ENCODE measurements at regions not wholly inside any gene's neighbourhood (a gene's known extent, or its start where the extent isn't known, plus 50 kb on each side); places are given as distances from the start of the nearest gene placed in this dataset.

- ATAC-seq (no peak), DNase-seq (ENCODE audit: low read depth in 1 of 2, low spot score in 1 of 2) (no peak)
- CTCF ChIA-PET, result interaction anchor here (0.5 to 3.3 kb wide), 19 partner anchors 10 to 383 kb away, joined by 3 to 33 read pairs (median 5); no protein-coding TSS in a partner anchor
Observed at GRCh38 chr6:137315081-137315480, 95.9 kb upstream of the IFNGR1 start.

More at GRCh38 chr6:137315081-137315480, 95.9 kb upstream of the IFNGR1 start:
- Histone ChIP-seq H3K9me3 (no peaks in the 10 kb centered on the region), H3K4me3 (no peak overlapping the region), H3K4me2 (peak overlapping the region; percentile 9; the same call in 2 of the 3 replicates), H3K4me1 (peaks cover 16% of the 10 kb centered on the region), H3K27ac (no peak overlapping the region; a peak in 1 of 6 replicates)
- FAIRE-seq, result no peak
- 43% methylated on average over 5 of the region's 5 CpGs for WGBS (ENCODE audit: missing lambda C conversion rate)
- no peak for TF ChIP-seq ATOH8 (CRISPR knock-in tag; IDR thresholded peaks at IDR 0.05; ENCODE audit: low read depth)
- no peak for TF ChIP-seq TFCP2L1 (CRISPR knock-in tag; IDR thresholded peaks at IDR 0.05)
- no peak for TF ChIP-seq KDM1A (IDR thresholded peaks at IDR 0.05; ENCODE audit: low read depth)
- no peak for TF ChIP-seq E2F6 (IDR thresholded peaks at IDR 0.05; ENCODE audit: borderline replicate concordance, low read depth)
- TF ChIP-seq ZC3H11A (IDR thresholded peaks at IDR 0.05), result no peak
- no peak for TF ChIP-seq HOXB13 (CRISPR knock-in tag; IDR thresholded peaks at IDR 0.05; ENCODE audit: low read depth)
- TF ChIP-seq POLR2AphosphoS2 (conservative IDR thresholded peaks at IDR 0.05; ENCODE audit: low read length), result no peak
- TF ChIP-seq HES2 (IDR thresholded peaks at IDR 0.05), result no peak
- no peak for TF ChIP-seq HMGXB4 (CRISPR knock-in tag; IDR thresholded peaks at IDR 0.05; ENCODE audit: borderline replicate concordance)
- no peak for TF ChIP-seq REST (IDR thresholded peaks at IDR 0.05)
- no peak for TF ChIP-seq HOXA7 (CRISPR knock-in tag; IDR thresholded peaks at IDR 0.05)
- TF ChIP-seq ZSCAN20 (CRISPR knock-in tag; IDR thresholded peaks at IDR 0.05), result no peak
- TF ChIP-seq ELK1 (IDR thresholded peaks at IDR 0.05; ENCODE audit: low read depth, low read length), result no peak
- no peak for TF ChIP-seq FOSB (CRISPR knock-in tag; IDR thresholded peaks at IDR 0.05)
- no peak for TF ChIP-seq ZNF302 (CRISPR knock-in tag; IDR thresholded peaks at IDR 0.05)
- TF ChIP-seq RNF2 (IDR thresholded peaks at IDR 0.05; ENCODE audit: borderline replicate concordance, low read depth), result no peak
- TF ChIP-seq MYC (IDR thresholded peaks at IDR 0.05; ENCODE audit: borderline replicate concordance, low read length), result no peak
- no peak for TF ChIP-seq FOSL2 (IDR thresholded peaks at IDR 0.05)
- TF ChIP-seq FOSL2 (CRISPR knock-in tag; IDR thresholded peaks at IDR 0.05), result no peak
- no peak for TF ChIP-seq RCOR1 (IDR thresholded peaks at IDR 0.05; ENCODE audit: low read depth, low read length)
- no peak for TF ChIP-seq CEBPB (IDR thresholded peaks at IDR 0.05)
- POLR2A ChIA-PET, result no interaction called here
